Upper lobe of left lung (tissue), 6 donors: ENCODE measurements at regions not wholly inside any gene's neighbourhood (a gene's known extent, or its start where the extent isn't known, plus 50 kb on each side); places are given as distances from the start of the nearest gene placed in this dataset.
"Not testable (repeated sequence)": the region's sequence is repeated elsewhere in the genome, so short reads cannot be mapped to it uniquely, and the experiment has no call there.

ENCODE experiments used
- ATAC-seq, 2 donors: fragments of 200-7000 bp; cut with Tn5 transposase; one replicate each; pipeline ENCODE4 v1.9.1; 2022; ENCODE audit warnings: mild to moderate bottlenecking in 2 of 2, moderate library complexity in 2 of 2; ENCODE audit not compliant: low FRiP score in 2 of 2
- DNase-seq, 2 donors: peaks; one replicate each; pipeline ENCODE4 v3.0.0-alpha.2; 2019 to 2020
- H3K27ac ChIP-seq, 4 donors: fragments of 200-600 bp; sonication (generic); one replicate each; pipeline ENCODE4 v1.5.1; 2016 to 2019
- H3K27me3 ChIP-seq, 4 donors: fragments of 200-600 bp; sonication (generic); one replicate each; pipeline ENCODE4 v1.5.1; 2017 to 2019
- H3K36me3 ChIP-seq, 4 donors: fragments of 200-600 bp; sonication (generic); one replicate each; pipeline ENCODE4 v1.5.1; 2016 to 2019
- H3K4me1 ChIP-seq, 4 donors: fragments of 200-600 bp; sonication (generic); one replicate each; pipeline ENCODE4 v1.5.1; 2018 to 2019
- H3K4me3 ChIP-seq, 4 donors: fragments of 200-600 bp; sonication (generic); one replicate each; pipeline ENCODE4 v1.5.1; 2017 to 2019; ENCODE audit warnings: mild to moderate bottlenecking in 2 of 4, moderate library complexity in 1 of 4
- H3K9me3 ChIP-seq, 4 donors: fragments of 200-600 bp; sonication (generic); one replicate each; pipeline ENCODE4 v1.5.1; 2018 to 2019
- CTCF ChIP-seq, 6 experiments: fragments of 450-650 bp in 4 of 6; fragments of 200-600 bp in 2 of 6; sonication (generic) in 2 of 6; IDR thresholded peaks; one replicate each; pipeline ENCODE4 v1.5.1; 2016 to 2019; ENCODE audit warnings: antibody characterized with exemption in 6 of 6
- EP300 ChIP-seq, 4 donors: sonication (generic); formaldehyde crosslinking; IDR thresholded peaks; one replicate each; pipeline ENCODE4 v1.5.1; 2017; ENCODE audit warnings: antibody characterized with exemption in 4 of 4, control low read depth in 2 of 4
- POLR2A ChIP-seq, 4 donors: fragments of 450-650 bp; IDR thresholded peaks; one replicate each; pipeline ENCODE4 v1.5.1; 2016 to 2017; ENCODE audit warnings: antibody characterized with exemption in 4 of 4, mild to moderate bottlenecking in 2 of 4
- POLR2AphosphoS5 ChIP-seq, 2 donors: sonication (generic); formaldehyde crosslinking; IDR thresholded peaks; one replicate each; pipeline ENCODE4 v1.5.1; 2017; ENCODE audit warnings: antibody characterized with exemption in 2 of 2
- WGBS, 2 donors: methylation state at CpG; one replicate each; pipeline ENCODE4 v1.1.5; 2017 to 2018; 5-methylcytosine and 5-hydroxymethylcytosine counted together
- donor health status: DM: no; HTN: no; CAD: no; lungs with moderate emphysema.
- donor health status: DM: no; HTN: yes; CAD: no; lungs with severe emphysema.

- H3K27ac ChIP-seq, result no peak overlapping the region
- no peaks in the 10 kb centered on the region for H3K27me3 ChIP-seq
- no peaks in the 10 kb centered on the region for H3K36me3 ChIP-seq
- H3K9me3 ChIP-seq, result no peaks in the 10 kb centered on the region
- WGBS, 2 donors, result 97 to 100% methylated on average over 3 of the region's 3 CpGs
- ATAC-seq (no peak), DNase-seq (no peak)
- TF ChIP-seq EP300 (IDR thresholded peaks at IDR 0.05), result no peak
- TF ChIP-seq POLR2A (IDR thresholded peaks at IDR 0.05), result no peak
- TF ChIP-seq CTCF (IDR thresholded peaks at IDR 0.05), result no peak
- TF ChIP-seq POLR2AphosphoS5 (IDR thresholded peaks at IDR 0.05), result no peak
- no peak overlapping the region for H3K4me3 ChIP-seq
- no peaks in the 10 kb centered on the region for H3K4me1 ChIP-seq
Measured at GRCh38 chr1:189708674-189709073, 769.0 kb downstream of the BRINP3 start.

- not testable (repeated sequence) for H3K27me3 ChIP-seq, H3K4me1 ChIP-seq, H3K36me3 ChIP-seq, H3K27ac ChIP-seq, ATAC-seq, H3K4me3 ChIP-seq
- peaks cover 0 to 11% (median 0%) of the 10 kb centered on the region in 4 donors for H3K9me3 ChIP-seq
- 95 to 96% methylated on average over 6 to 31 of the region's 38 CpGs for WGBS, 2 donors
- DNase-seq, result peak in 1 of 2 donors; percentile 76
Measured at GRCh38 chr1:189718147-189718795, 759.4 kb downstream of the BRINP3 start.

GRCh38 chr1:189726806-189727205 is 750.9 kb downstream of the BRINP3 start:
- TF ChIP-seq POLR2A (IDR thresholded peaks at IDR 0.05) (no peak), EP300 (IDR thresholded peaks at IDR 0.05) (no peak), CTCF (IDR thresholded peaks at IDR 0.05) (no peak), POLR2AphosphoS5 (IDR thresholded peaks at IDR 0.05) (no peak)
- DNase-seq, result no peak
- ATAC-seq, result no peak
- H3K9me3 ChIP-seq, result peaks cover 0 to 4% (median 0%) of the 10 kb centered on the region in 4 donors
- H3K27ac ChIP-seq, result no peak overlapping the region
- H3K4me3 ChIP-seq, result no peak overlapping the region
- H3K4me1 ChIP-seq, result no peaks in the 10 kb centered on the region
- H3K27me3 ChIP-seq, result no peaks in the 10 kb centered on the region
- 88 to 97% methylated on average over 4 of the region's 4 CpGs for WGBS, 2 donors
- no peaks in the 10 kb centered on the region for H3K36me3 ChIP-seq

GRCh38 chr1:189751311-189751710 is 726.4 kb downstream of the BRINP3 start:
- peaks cover 0 to 6% (median 2%) of the 10 kb centered on the region in 4 donors for H3K9me3 ChIP-seq
- H3K4me3 ChIP-seq, result no peak overlapping the region
- no peak for TF ChIP-seq CTCF (IDR thresholded peaks at IDR 0.05)
- TF ChIP-seq POLR2AphosphoS5 (IDR thresholded peaks at IDR 0.05), result no peak
- no peak for TF ChIP-seq POLR2A (IDR thresholded peaks at IDR 0.05)
- TF ChIP-seq EP300 (IDR thresholded peaks at IDR 0.05), result no peak
- H3K36me3 ChIP-seq, result no peaks in the 10 kb centered on the region
- H3K27ac ChIP-seq, result no peak overlapping the region
- no peaks in the 10 kb centered on the region for H3K4me1 ChIP-seq
- no peaks in the 10 kb centered on the region for H3K27me3 ChIP-seq
- DNase-seq (no peak), ATAC-seq (no peak)

- Histone ChIP-seq H3K9me3 (peaks cover 0 to 6% (median 2%) of the 10 kb centered on the region in 4 donors), H3K4me1 (no peaks in the 10 kb centered on the region), H3K27me3 (no peaks in the 10 kb centered on the region), H3K36me3 (no peaks in the 10 kb centered on the region), H3K27ac (no peak overlapping the region), H3K4me3 (no peak overlapping the region)
- 77 to 83% methylated on average over 1 of the region's 1 CpG for WGBS, 2 donors
- no peak for ATAC-seq
- no peak for DNase-seq
- no peak for TF ChIP-seq POLR2AphosphoS5 (IDR thresholded peaks at IDR 0.05)
- TF ChIP-seq POLR2A (IDR thresholded peaks at IDR 0.05), result no peak
- no peak for TF ChIP-seq EP300 (IDR thresholded peaks at IDR 0.05)
- TF ChIP-seq CTCF (IDR thresholded peaks at IDR 0.05), result no peak
Measured at GRCh38 chr1:189752461-189752995, 725.1 kb downstream of the BRINP3 start.

GRCh38 chr1:189755100-189755499 is 722.6 kb downstream of the BRINP3 start:
- not testable (repeated sequence) for H3K36me3 ChIP-seq, H3K4me3 ChIP-seq, H3K27me3 ChIP-seq, H3K4me1 ChIP-seq, H3K9me3 ChIP-seq, ATAC-seq, H3K27ac ChIP-seq
- 81 to 96% methylated on average over 5 to 9 of the region's 9 CpGs for WGBS, 2 donors
- peak in 1 of 2 donors; percentile 29 for DNase-seq
